Common myeloid progenitor, CD34-positive (primary cell): ENCODE measurements at regions not wholly inside any gene's neighbourhood (a gene's known extent, or its start where the extent isn't known, plus 50 kb on each side); places are given as distances from the start of the nearest gene placed in this dataset.

Source experiments
- CTCF ChIA-PET: fragments of 350-600 bp; sonication (Branson Sonifier 250); formaldehyde crosslinking; loops from one replicate; lab custom pipeline; 2021; ENCODE audit warnings: antibody characterized with exemption; lab: Charles Lee
- POLR2A ChIA-PET: fragments of 350-600 bp; sonication (Branson Sonifier 250); formaldehyde crosslinking; loops from one replicate; lab custom pipeline; 2021; ENCODE audit warnings: antibody characterized with exemption; lab: Charles Lee
- DNase-seq, 3 donors: peaks; one replicate each; pipeline versions ENCODE4 v3.0.0 to v3.0.0-alpha.2; 2013
- H3K27ac ChIP-seq, 2 experiments: 1 replicate in 1 of 2; 2 replicates in 1 of 2; pipeline ENCODE4 v1.7.0; 2013; ENCODE audit warnings: inconsistent platforms in 2 of 2, low read length in 2 of 2, mild to moderate bottlenecking in 2 of 2, low read depth in 1 of 2, moderate library complexity in 1 of 2; ENCODE audit not compliant: severe bottlenecking in 2 of 2, insufficient read depth in 1 of 2, poor library complexity in 1 of 2
- H3K27me3 ChIP-seq, 5 experiments: replicated peaks in 2 of 5; 1 replicate in 3 of 5; 2 replicates in 2 of 5; pipeline versions ENCODE4 v1.6.1 to v1.7.0; 2013; ENCODE audit warnings: low read length in 4 of 5, mild to moderate bottlenecking in 2 of 5, moderate library complexity in 2 of 5, inconsistent platforms in 1 of 5; ENCODE audit not compliant: insufficient read depth in 5 of 5, control insufficient read depth in 4 of 5
- H3K36me3 ChIP-seq, 4 experiments: 1 replicate in 2 of 4; 2 replicates in 2 of 4; pipeline versions ENCODE4 v1.6.1 to v1.7.0; 2013; ENCODE audit warnings: low read length in 3 of 4, control low read depth in 1 of 4, mild to moderate bottlenecking in 1 of 4; ENCODE audit not compliant: control insufficient read depth in 4 of 4, insufficient read depth in 4 of 4
- H3K4me1 ChIP-seq, 4 experiments: 1 replicate in 3 of 4; 2 replicates in 1 of 4; pipeline versions ENCODE4 v1.6.1 to v1.7.1; 2013; ENCODE audit warnings: low read length in 3 of 4, mild to moderate bottlenecking in 3 of 4, control low read depth in 1 of 4, inconsistent platforms in 1 of 4, moderate library complexity in 1 of 4; ENCODE audit not compliant: control insufficient read depth in 4 of 4, insufficient read depth in 4 of 4; ENCODE audit errors: control extremely low read depth in 1 of 4
- H3K4me3 ChIP-seq, 7 experiments: 1 replicate in 4 of 7; 2 replicates in 3 of 7; pipeline versions ENCODE4 v1.5.1 to v1.7.0; 2013; ENCODE audit warnings: mild to moderate bottlenecking in 7 of 7, low read length in 6 of 7, moderate library complexity in 6 of 7, inconsistent platforms in 2 of 7, low read depth in 2 of 7, control low read depth in 1 of 7; ENCODE audit not compliant: insufficient read depth in 4 of 7, control insufficient read depth in 1 of 7; ENCODE audit errors: extremely low read depth in 1 of 7
- H3K9me3 ChIP-seq, 5 experiments: 1 replicate in 4 of 5; 2 replicates in 1 of 5; pipeline versions ENCODE4 v1.6.1 to v1.7.1; 2013; ENCODE audit warnings: low read length in 4 of 5, mild to moderate bottlenecking in 2 of 5, inconsistent platforms in 1 of 5, low read depth in 1 of 5, moderate library complexity in 1 of 5; ENCODE audit not compliant: control insufficient read depth in 4 of 5, insufficient read depth in 2 of 5; ENCODE audit errors: control extremely low read depth in 1 of 5
- WGBS: methylation state at CpG from one replicate; pipeline ENCODE4 v1.1.5; 2013; ENCODE audit not compliant: insufficient coverage; 5-methylcytosine and 5-hydroxymethylcytosine counted together

GRCh38 chr1:67574221-67574620 is 110.8 kb upstream of the GADD45A start:
- ChIA-PET POLR2A (no interaction called here), CTCF (interaction anchor here (1.2 to 1.4 kb wide), 4 partner anchors 13 to 186 kb away, joined by 3 to 6 read pairs (median 4); no protein-coding TSS in a partner anchor)
- DNase-seq = no peak
- no peaks in the 10 kb centered on the region for H3K9me3 ChIP-seq
- H3K4me3 ChIP-seq = no peak overlapping the region
- 100% methylated on average over 5 of the region's 5 CpGs for WGBS
- H3K4me1 ChIP-seq = no peaks in the 10 kb centered on the region
- H3K27me3 ChIP-seq = no peaks in the 10 kb centered on the region
- H3K27ac ChIP-seq = no peak overlapping the region
- no peaks in the 10 kb centered on the region for H3K36me3 ChIP-seq

- POLR2A ChIA-PET = no interaction called here
- CTCF ChIA-PET = no interaction called here
- Histone ChIP-seq H3K27ac (no peak overlapping the region), H3K27me3 (no peaks in the 10 kb centered on the region), H3K36me3 (no peaks in the 10 kb centered on the region), H3K4me3 (no peak overlapping the region), H3K9me3 (no peaks in the 10 kb centered on the region), H3K4me1 (no peaks in the 10 kb centered on the region)
- 83% methylated on average over 2 of the region's 2 CpGs for WGBS
- DNase-seq = no peak
These were observed 109.1 kb upstream of the GADD45A start for GRCh38 chr1:67575861-67576260.

GRCh38 chr1:67576474-67576873 is 108.5 kb upstream of the GADD45A start:
- Histone ChIP-seq H3K36me3 (no peaks in the 10 kb centered on the region), H3K27ac (no peak overlapping the region), H3K9me3 (no peaks in the 10 kb centered on the region), H3K4me1 (no peaks in the 10 kb centered on the region), H3K4me3 (no peak overlapping the region), H3K27me3 (no peaks in the 10 kb centered on the region)
- WGBS = 100% methylated on average over 2 of the region's 5 CpGs
- DNase-seq = no peak
- ChIA-PET POLR2A (no interaction called here), CTCF (no interaction called here)

- H3K27ac ChIP-seq = no peak overlapping the region
- 100% methylated on average over 1 of the region's 3 CpGs for WGBS
These were observed 107.4 kb upstream of the GADD45A start for GRCh38 chr1:67577646-67578045.

GRCh38 chr1:67578397-67579020 is 106.5 kb upstream of the GADD45A start:
- POLR2A ChIA-PET = no interaction called here
- WGBS = 100% methylated on average over 2 of the region's 6 CpGs
- H3K9me3 ChIP-seq = no peaks in the 10 kb centered on the region
- CTCF ChIA-PET = interaction anchor here (1.0 to 2.1 kb wide), 3 partner anchors 10 to 17 kb away, joined by 3 to 9 read pairs (median 4); no protein-coding TSS in a partner anchor
- DNase-seq = no peak
- no peaks in the 10 kb centered on the region for H3K4me1 ChIP-seq
- H3K27ac ChIP-seq = no peak overlapping the region
- no peaks in the 10 kb centered on the region for H3K36me3 ChIP-seq
- H3K27me3 ChIP-seq = no peaks in the 10 kb centered on the region
- H3K4me3 ChIP-seq = no peak overlapping the region

More at GRCh38 chr1:67577646-67578045, 107.4 kb upstream of the GADD45A start:
- Histone ChIP-seq H3K4me1 (no peaks in the 10 kb centered on the region), H3K9me3 (no peaks in the 10 kb centered on the region), H3K27me3 (no peaks in the 10 kb centered on the region), H3K4me3 (no peak overlapping the region), H3K36me3 (no peaks in the 10 kb centered on the region)
- POLR2A ChIA-PET = no interaction called here
- CTCF ChIA-PET = interaction anchor here (0.8 to 2.1 kb wide), 3 partner anchors 12 to 44 kb away, joined by 4 to 9 read pairs (median 4); no protein-coding TSS in a partner anchor
- no peak for DNase-seq

GRCh38 chr1:67579623-67580394 is 105.2 kb upstream of the GADD45A start:
- no CpG with 5 or more reads among the region's 2 CpGs for WGBS
- DNase-seq = no peak
- CTCF ChIA-PET = interaction anchor here (7.7 kb wide), 1 partner anchor 9 kb away, joined by 43 read pairs; no protein-coding TSS in a partner anchor
- Histone ChIP-seq H3K27ac (no peak overlapping the region), H3K9me3 (no peaks in the 10 kb centered on the region), H3K27me3 (no peaks in the 10 kb centered on the region), H3K4me1 (no peaks in the 10 kb centered on the region), H3K4me3 (no peak overlapping the region), H3K36me3 (no peaks in the 10 kb centered on the region)
- POLR2A ChIA-PET = interaction anchor here (0.6 kb wide), 1 partner anchor 148 kb away, joined by 3 read pairs; no protein-coding TSS in a partner anchor
